D341Med (cell line): ENCODE measurements at regions not wholly inside any gene's neighbourhood (a gene's known extent, or its start where the extent isn't known, plus 50 kb on each side); places are given as distances from the start of the nearest gene placed in this dataset.

Experiments
- DNase-seq: peaks from one replicate; pipeline ENCODE4 v3.0.0; 2012; ENCODE audit warnings: low spot score

- no peak for DNase-seq
These were observed 245.2 kb upstream of the DACH1 start for GRCh38 chr13:72112216-72112615.

DNA sequence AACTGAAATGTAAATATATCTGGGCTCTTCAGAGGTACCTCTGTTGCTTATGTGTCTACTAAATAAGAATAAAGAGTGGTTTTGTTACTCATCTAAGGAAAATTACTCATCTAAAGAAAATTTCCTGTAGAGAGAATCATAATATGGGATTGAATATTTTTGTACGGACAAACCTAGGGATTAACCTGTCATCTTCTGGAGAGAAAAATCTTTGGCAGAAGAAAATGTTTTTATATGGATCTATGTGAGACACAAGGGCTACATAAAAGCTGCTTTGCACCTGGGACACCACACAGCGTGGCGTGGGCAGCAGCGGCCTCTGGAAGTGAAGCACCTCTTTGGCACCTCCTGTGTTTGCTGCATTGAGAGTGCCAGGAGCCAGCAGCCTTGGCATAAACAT, 242.9 kb upstream of the DACH1 start:
- DNase-seq, result no peak

DNA sequence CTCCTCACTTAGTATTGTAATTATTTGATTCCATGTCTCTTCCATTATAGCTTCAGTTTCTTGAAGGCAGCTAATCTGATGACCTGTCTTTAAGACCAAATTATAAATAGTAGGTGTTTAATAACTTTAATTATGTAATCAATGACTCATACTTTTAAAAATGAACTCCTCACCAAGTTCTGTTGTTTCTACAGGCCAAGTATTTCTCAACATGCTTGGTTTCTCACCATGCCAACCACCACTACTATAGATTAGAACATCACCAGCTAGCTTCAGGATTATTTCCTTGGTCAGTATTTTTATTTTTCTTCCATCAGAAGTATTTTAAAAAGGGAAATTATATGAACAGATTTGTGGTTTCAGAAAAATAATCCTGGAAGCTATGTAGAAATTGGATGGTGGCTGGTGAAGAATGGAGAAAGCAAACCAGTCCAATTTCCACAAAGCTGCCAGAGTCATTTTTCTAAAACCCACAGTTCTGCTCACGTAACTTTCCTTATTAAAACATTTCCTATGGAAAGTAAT, 237.7 kb upstream of the DACH1 start:
- no peak for DNase-seq

DNA sequence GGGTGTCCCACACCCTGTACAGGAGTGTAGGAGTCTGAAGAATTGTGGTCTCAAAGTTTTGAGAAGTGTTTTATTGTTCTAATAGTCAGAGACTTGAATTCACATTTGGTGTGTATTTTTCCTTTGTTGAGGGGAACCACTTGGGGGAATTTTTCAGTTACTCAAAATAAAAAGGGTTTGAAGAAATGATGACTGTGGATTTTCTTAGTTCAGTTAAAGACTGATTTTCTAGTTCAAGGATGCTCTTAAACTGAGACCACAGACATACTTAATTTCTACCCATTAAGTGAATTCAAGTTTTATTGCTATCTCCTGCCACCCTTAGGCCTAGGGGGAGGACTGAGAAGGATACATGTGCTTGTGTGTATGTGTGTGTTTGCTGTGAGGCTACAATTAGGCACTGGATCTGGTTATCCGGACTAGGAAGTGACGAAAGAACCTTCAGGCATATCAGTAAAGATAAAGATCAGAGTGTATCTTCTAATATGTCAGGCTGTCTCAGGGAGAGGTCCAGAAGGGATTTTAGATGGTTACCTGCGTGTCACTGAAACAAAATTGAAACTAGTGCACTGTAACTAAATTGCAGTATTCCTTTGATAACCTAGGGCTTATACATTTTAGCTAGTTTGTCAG, 234.9 kb upstream of the DACH1 start:
- DNase-seq, result no peak

GRCh38 chr13:72100339-72100738, 233.3 kb upstream of the DACH1 start:
- DNase-seq, result no peak

DNA sequence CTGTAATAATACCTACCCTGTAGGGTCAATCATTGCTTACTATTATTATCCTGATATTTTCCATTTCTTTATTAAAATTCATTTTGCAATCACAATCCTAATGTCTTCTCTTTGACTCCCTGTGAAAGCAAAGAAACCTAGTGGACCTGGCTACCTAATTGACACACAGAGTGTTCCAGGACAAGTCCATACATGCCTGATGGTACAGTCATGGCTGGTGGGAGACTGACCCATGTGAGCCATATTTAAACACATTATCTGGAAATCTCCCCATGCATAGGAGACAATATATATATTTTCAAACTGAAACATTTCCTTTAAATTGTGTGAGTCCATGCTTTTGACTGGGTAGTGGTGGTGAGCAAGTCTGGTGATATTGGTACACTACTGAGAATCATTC, 230.6 kb upstream of the DACH1 start:
- no peak for DNase-seq

DNA sequence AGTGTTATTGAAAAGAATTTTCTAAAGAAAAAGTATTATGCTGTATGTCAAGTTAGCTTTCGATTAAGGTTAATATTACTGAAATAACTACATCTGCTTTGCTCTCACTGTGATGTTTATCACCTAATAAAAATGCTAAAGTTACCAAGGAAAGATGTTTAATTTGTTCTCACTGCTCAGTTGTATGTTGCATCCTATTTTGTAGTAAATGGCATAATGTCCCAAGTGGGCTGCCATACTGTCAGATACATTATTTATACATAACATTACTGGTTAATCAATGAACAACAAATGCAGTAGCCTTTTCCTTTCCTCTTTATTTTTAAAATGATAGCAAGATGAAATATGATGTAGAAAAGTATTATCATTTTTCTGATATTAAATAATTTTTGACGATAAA, 226.3 kb upstream of the DACH1 start:
- no peak for DNase-seq

- no peak for DNase-seq
These were observed 207.7 kb upstream of the DACH1 start for GRCh38 chr13:72074663-72075062.

GRCh38 chr13:72072261-72072660, 205.3 kb upstream of the DACH1 start:
- no peak for DNase-seq

GRCh38 chr13:72071713-72072112, 204.7 kb upstream of the DACH1 start:
- no peak for DNase-seq

GRCh38 chr13:72062566-72062965, 195.6 kb upstream of the DACH1 start:
- DNase-seq, result no peak

GRCh38 chr13:72061613-72062012, 194.6 kb upstream of the DACH1 start:
- DNase-seq, result no peak

GRCh38 chr13:72050251-72050650, 183.2 kb upstream of the DACH1 start:
- no peak for DNase-seq

DNA sequence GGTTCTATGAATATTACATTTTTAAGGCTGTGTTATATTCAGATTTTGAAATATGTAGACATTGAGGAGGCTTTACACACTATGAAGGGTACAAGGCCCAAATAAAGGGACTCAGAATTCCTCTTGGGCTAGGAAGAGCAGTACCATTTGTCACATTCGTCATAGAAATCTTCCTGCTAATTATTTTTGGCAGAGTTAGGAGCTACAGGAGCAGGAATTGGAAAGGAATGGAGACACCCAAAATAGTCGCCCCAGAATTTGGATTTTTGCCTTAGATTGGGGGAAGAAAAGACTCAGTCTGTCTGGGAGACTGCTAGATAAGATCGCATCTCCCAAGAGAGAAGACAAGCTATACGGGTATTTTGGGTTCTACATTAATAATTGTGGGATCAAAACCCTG, 176.4 kb upstream of the DACH1 start:
- DNase-seq, result no peak

DNA sequence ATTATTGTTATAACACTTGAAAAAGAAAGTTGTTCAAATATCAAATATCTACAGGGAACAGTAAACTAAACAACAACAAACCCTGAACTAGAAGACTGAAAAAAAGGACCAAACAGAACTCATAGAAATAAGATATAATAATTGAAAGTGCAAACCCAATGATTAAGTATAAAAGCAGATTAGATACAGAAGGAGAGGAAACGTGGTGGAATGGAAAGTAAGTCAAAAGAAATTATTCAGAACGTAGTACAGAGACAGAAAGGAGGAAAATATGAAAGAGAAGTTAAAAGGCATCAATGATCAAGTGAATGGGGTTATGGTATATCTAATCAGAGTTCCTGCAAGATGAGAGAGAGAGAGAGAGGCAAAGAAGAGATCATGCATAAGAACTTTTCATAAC, 174.2 kb upstream of the DACH1 start:
- DNase-seq, result no peak

GRCh38 chr13:72039126-72039525, 172.1 kb upstream of the DACH1 start:
- DNase-seq, result no peak

DNA sequence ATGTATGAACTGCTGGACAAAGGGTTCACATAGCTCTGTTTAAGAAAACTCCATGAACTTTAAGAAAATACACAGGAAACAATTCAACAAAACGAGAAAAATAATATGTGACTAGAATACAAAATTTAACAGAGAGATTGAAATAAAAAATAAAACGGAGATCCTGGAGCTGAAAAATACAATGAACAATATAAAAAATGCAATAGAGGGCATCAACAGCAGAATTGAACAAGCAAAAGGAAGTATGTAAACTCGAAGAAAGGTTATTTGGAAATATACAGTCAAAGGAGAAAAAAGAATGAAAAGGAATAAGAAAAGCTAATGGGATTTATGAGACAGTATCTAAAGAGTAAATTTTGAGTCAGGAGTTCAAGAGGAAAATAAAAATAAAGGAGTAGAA, 163.0 kb upstream of the DACH1 start:
- DNase-seq, result no peak

DNA sequence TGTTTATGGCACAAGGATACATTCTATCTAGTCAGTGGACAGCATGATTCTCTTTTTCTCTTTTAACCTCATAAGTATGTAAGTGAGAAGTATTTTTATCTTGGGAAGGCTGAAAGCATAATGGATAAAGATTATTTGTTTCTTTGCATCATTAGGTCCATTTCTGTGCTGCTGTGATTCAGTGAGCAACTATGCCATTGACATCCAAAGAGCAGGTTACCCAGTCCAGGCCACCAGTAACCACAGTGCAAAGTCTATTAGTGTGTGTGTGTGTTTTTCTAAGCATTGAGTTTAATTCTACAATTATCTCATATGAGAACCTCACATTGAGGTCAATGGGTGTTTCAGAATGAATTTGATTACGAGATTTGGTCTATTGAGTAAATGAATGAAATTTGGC, 158.8 kb upstream of the DACH1 start:
- DNase-seq, result no peak

GRCh38 chr13:72023895-72024294, 156.9 kb upstream of the DACH1 start:
- DNase-seq, result no peak

GRCh38 chr13:72005455-72005854, 138.5 kb upstream of the DACH1 start:
- no peak for DNase-seq

DNA sequence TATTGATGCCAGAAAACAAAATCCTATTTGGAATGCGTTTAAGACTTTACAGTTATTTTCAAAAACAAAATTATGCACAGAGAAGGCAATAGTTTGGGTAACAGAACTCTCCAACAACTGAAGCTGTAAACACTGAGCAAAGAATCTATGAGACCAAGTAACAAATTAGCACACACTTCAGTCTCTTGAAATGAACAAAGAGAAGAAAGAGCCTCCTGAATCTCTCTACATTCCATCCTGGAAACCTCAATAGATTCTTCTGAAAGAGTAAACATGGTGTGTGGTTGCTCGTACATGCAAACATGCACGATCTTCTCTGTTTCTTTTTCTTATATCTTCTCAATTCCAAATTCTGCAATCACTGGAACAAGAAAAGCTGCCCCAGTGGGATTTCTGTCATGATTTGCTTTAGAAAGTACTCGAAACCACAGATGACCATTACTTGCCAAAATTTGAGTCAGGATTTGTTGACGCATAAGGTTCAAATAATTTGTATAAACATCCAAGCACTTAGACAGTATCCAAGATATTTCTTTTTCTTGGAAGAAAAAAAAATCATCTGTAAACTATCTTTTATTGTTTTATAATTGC, 137.9 kb upstream of the DACH1 start:
- no peak for DNase-seq

GRCh38 chr13:72004246-72004645, 137.2 kb upstream of the DACH1 start:
- DNase-seq, result no peak

GRCh38 chr13:71998223-71998622, 131.2 kb upstream of the DACH1 start:
- no peak for DNase-seq

DNA sequence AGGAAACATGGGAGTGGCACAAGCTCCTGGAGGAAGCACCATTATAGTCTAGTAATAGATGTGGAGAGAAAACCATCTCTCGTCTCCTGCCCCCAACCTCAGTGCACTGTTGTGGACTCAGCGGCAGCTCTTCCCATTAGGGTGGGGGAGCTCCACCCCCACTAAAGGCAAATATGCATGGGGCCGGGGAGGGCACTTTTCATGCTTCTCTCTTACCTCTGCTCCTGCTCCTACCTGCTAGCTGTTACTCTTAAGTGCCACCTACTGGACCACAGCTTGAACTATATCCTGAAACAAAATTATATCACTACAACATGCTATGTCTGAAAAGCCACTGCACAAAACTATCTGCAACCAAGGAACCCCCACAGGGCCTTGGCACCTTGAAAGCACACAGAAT, 112.6 kb upstream of the DACH1 start:
- DNase-seq, result peak; percentile 50
